Activated CD4-positive, alpha-beta T cell treated with anti-CD3 and anti-CD28 coated beads, Interleukin-2, amount 50 U/mL, for 48 hours (primary cell): ENCODE measurements at regions not wholly inside any gene's neighbourhood (a gene's known extent, or its start where the extent isn't known, plus 50 kb on each side); places are given as distances from the start of the nearest gene placed in this dataset.
"Not testable (repeated sequence)": the region's sequence is repeated elsewhere in the genome, so short reads cannot be mapped to it uniquely, and the experiment has no call there.

Experiments used
- DNase-seq, 2 experiments: peaks; one replicate each; pipeline ENCODE4 v3.0.0-alpha.2; 2020

- no peak for DNase-seq
Measured at GRCh38 chr22:23500508-23501260, 79.4 kb downstream of the IGLL1 start.

- no peak for DNase-seq
Measured at GRCh38 chr22:23499845-23500500, 80.1 kb downstream of the IGLL1 start.

GRCh38 chr22:23498811-23499798 is 81.0 kb downstream of the IGLL1 start:
- no peak for DNase-seq

GRCh38 chr22:23497889-23498288 is 82.2 kb downstream of the IGLL1 start:
- DNase-seq: not testable (repeated sequence)

- DNase-seq: no peak
Measured at GRCh38 chr22:23497016-23497885, 82.8 kb downstream of the IGLL1 start.

GRCh38 chr22:23496445-23496833 is 83.7 kb downstream of the IGLL1 start:
- no peak for DNase-seq

GRCh38 chr22:23495614-23496444 is 84.3 kb downstream of the IGLL1 start:
- DNase-seq: no peak

- DNase-seq: no peak
Measured at GRCh38 chr22:23494930-23495266, 85.2 kb downstream of the IGLL1 start.

GRCh38 chr22:23485490-23485889 is 94.6 kb downstream of the IGLL1 start:
- DNase-seq: no peak

GRCh38 chr22:23484651-23485050 is 95.4 kb downstream of the IGLL1 start:
- no peak for DNase-seq

- no peak for DNase-seq
Measured at GRCh38 chr22:23481369-23481768, 98.7 kb downstream of the IGLL1 start.

GRCh38 chr22:23478175-23478574 is 101.9 kb downstream of the IGLL1 start:
- DNase-seq: no peak

- not testable (repeated sequence) for DNase-seq
Measured at GRCh38 chr22:23474531-23474930, 105.6 kb downstream of the IGLL1 start.

- DNase-seq: no peak
Measured at GRCh38 chr22:23473901-23474300, 106.2 kb downstream of the IGLL1 start.

- DNase-seq: not testable (repeated sequence)
Measured at GRCh38 chr22:23472376-23472775, 107.7 kb downstream of the IGLL1 start.

- DNase-seq: no peak
Measured at GRCh38 chr22:23471698-23472097, 108.4 kb downstream of the IGLL1 start.

- DNase-seq: no peak
Measured at GRCh38 chr22:23470811-23471389, 109.2 kb downstream of the IGLL1 start.

- no peak for DNase-seq
Measured at GRCh38 chr22:23467721-23468294, 112.3 kb downstream of the IGLL1 start.

- DNase-seq: no peak
Measured at GRCh38 chr22:23466351-23466750, 113.7 kb downstream of the IGLL1 start.

- DNase-seq: not testable (repeated sequence)
Measured at GRCh38 chr22:23464796-23465195, 115.3 kb downstream of the IGLL1 start.
